Choroid plexus epithelial cell (primary cell): ENCODE measurements at regions not wholly inside any gene's neighbourhood (a gene's known extent, or its start where the extent isn't known, plus 50 kb on each side); places are given as distances from the start of the nearest gene placed in this dataset.
"Not testable (repeated sequence)": the region's sequence is repeated elsewhere in the genome, so short reads cannot be mapped to it uniquely, and the experiment has no call there.

ENCODE experiments used
- DNase-seq: peaks from one replicate; pipeline ENCODE4 v3.0.0-alpha.2; 2010; ENCODE audit warnings: low read depth
- H3K4me3 ChIP-seq: 2 replicates; pipeline ENCODE4 v1.5.1; 2011; ENCODE audit warnings: low read depth, mild to moderate bottlenecking, control low read depth, low read length, moderate library complexity
- TF ChIP-seq, protein P1 (sequence below): conservative IDR thresholded peaks from 2 replicates; pipeline ENCODE4 v1.5.1; 2011; ENCODE audit warnings: low read depth, mild to moderate bottlenecking, control low read depth, inconsistent platforms, low read length, moderate library complexity

DNA sequence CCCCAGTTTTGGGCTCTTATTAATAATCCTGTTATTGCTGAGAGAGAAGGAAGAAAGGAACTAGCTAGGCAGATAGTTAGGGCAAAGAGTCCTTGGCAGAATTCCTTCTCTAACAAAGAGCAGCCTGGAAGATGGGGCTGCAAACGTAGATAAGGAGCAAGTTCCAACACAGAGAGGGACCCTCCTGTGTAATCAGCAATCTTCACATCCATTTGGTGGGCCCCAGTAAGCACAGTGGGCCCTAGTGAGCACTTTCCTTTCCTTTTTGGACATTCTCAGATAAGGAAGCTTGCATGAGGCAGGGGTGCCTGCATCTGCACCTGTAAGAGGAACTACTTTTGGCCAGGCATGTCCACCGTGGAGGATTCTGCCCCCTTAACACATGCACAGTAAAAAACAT lies 119.6 kb upstream of the SGO1 start:
- no peak for DNase-seq
- no peak overlapping the region for H3K4me3 ChIP-seq
- TF ChIP-seq, protein P1, sequence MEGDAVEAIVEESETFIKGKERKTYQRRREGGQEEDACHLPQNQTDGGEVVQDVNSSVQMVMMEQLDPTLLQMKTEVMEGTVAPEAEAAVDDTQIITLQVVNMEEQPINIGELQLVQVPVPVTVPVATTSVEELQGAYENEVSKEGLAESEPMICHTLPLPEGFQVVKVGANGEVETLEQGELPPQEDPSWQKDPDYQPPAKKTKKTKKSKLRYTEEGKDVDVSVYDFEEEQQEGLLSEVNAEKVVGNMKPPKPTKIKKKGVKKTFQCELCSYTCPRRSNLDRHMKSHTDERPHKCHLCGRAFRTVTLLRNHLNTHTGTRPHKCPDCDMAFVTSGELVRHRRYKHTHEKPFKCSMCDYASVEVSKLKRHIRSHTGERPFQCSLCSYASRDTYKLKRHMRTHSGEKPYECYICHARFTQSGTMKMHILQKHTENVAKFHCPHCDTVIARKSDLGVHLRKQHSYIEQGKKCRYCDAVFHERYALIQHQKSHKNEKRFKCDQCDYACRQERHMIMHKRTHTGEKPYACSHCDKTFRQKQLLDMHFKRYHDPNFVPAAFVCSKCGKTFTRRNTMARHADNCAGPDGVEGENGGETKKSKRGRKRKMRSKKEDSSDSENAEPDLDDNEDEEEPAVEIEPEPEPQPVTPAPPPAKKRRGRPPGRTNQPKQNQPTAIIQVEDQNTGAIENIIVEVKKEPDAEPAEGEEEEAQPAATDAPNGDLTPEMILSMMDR, result no peak

DNA sequence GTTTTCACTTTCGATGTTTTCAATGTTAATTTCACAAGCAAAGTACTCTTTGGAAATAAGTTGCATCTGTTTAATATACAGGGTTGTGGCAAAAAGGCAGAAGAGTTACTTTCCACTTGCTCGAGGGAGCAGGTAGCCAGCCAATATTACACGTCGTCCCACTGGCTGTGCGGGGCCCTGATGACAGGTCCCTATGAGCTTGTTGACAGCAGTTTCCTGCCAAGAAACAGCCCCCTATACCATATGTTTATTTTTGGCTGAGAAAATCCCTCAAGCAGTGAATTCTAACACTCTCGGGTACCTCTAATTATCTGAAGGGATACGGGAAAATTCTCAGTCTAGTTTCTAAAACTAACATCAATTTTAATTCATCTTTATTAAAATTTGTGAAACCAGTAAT lies 116.8 kb upstream of the SGO1 start:
- DNase-seq, result no peak

DNA sequence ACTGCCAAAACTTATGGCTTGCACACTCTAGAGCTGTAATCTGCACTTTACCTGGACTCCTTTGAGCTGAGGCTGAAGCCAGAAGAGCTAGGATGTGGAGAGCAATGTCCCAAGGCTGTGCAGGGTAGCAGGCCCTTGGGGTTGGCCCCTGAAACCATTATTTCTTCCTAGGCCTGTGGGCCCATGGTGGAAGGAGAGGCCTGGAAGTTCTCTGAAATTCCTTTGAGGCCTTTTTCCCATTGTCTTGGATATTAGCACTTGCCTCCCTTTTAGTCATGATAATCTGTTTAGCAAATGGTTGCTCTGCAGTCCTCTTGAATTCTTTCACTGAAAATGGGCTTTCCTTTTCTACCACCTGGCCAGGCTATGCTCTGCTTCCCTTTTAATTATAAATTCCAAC lies 102.0 kb upstream of the SGO1 start:
- no peak overlapping the region for H3K4me3 ChIP-seq
- no peak for DNase-seq
- TF ChIP-seq, protein P1, result no peak

More for the DNA sequence above, 116.8 kb upstream of the SGO1 start:
- TF ChIP-seq, protein P1, result no peak
- no peak overlapping the region for H3K4me3 ChIP-seq

DNA sequence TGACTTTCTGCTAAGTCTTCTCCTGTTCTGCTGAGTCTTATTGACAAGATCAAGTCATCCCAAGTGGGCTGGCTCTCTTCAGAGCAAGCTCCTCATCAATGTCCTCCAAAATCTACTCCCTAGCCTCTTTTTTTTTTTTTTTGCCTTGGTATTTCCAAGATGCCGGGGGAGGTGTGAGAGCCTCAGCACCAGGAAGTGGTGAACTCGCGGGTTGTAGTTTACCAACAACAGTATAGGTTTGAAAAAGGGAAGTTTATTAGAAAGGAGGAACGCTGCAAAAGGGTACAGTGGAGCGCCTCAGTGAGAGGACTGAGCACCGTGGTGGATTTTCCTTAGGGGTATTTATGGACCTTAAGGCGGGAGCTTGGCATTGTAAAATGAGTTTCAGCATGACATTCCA lies 94.3 kb upstream of the SGO1 start:
- H3K4me3 ChIP-seq, result no peak overlapping the region
- TF ChIP-seq, protein P1, result no peak
- no peak for DNase-seq

DNA sequence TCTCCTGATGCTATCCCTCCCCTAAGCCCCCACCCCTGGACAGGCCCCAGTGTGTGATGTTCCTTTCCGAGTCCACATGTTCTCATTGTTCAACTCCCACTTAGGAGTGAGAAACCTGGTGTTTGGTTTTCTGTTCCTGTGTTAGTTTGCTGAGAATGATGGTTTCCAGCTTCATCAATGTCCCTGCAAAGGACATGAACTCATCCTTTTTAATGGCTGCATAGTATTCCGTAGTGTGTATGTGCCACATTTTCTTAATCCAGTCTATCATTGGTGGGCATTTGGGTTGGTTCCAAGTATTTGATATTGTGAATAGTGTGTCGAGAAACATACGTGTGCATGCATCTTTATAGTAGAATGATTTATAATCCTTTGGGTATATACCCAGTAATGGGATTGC lies 80.0 kb upstream of the SGO1 start:
- not testable (repeated sequence) for H3K4me3 ChIP-seq, DNase-seq

DNA sequence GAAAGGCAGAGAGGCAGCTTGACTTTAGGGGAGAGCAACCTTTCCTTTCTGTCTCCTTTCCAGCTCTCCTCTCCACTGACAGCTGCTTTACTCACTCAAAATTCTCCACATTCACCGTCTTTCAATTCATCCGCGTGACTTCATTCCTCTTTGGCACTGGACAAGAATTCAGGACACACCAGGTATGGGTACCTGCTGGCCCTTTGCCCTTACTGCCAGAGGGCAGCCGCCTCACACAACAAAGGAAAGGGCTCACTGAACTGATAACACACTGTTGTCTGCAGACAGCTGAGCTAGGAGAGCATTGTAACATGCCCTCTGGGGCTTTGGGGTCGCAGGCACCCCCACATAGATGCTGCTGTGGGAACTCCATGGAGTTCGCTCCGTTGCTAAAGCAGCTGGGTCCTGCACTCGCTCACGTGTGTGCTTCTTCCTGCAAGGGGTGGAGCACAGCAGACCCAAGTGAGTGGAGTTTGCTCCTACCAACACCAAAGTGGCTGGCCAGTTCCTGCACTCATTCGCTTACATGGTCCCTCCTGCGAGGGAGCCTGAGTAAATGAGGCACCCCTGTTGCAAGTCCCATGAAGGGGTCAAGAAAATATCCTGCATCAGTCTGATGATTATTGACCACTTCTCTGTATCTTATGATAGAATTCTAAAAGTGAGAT lies 79.0 kb upstream of the SGO1 start:
- H3K4me3 ChIP-seq, result no peak overlapping the region
- no peak for DNase-seq
- TF ChIP-seq, protein P1, result no peak

DNA sequence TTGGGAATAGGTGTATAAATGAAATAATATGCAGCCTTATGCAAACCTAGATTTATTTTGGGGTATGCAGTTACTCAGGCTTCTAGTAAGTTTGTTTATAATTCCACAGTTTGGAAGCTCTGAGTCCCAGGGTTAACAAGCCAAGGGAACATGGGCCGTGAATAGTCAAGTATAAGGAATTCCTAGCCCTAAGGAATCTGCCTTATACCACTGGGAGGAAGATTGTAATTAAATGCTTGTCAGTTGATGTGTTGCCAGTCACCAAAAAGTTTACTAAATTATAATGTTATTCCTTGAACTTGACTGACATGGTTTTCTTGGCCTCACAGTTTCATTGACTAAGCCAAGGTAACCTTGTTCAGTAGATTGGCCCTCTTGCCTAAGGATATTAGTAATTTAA lies 72.4 kb upstream of the SGO1 start:
- DNase-seq, result no peak
- TF ChIP-seq, protein P1, result no peak
- no peak overlapping the region for H3K4me3 ChIP-seq
